ENCODE measurements at regions not wholly inside any gene's neighbourhood (a gene's known extent, or its start where the extent isn't known, plus 50 kb on each side); places are given as distances from the start of the nearest gene placed in this dataset.
"Not testable (repeated sequence)": the region's sequence is repeated elsewhere in the genome, so short reads cannot be mapped to it uniquely, and the experiment has no call there.

DNA sequence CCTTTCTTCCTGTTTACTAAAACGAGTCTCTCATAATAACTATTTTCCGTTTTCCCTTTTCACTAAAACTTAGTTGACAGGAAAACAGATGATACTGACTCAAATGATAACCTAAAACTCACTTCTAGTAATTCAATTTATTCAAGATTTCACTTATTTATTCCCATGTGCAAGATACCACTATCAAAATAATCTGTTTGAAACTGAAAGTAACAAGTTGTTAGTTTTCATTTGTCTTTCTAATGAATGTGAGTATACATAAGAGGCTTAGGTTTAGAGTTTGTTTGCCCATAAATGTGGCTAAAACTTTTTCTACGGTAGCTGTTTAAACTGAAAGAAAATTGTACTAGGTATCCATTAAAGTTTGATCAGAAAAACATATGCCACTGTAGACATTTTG, 314.9 kb upstream of the STEAP1 start:
- WGBS (ENCODE audit: insufficient coverage, low coverage, low lambda C conversion rate, missing lambda C conversion rate), result 31% methylated on average over 3 of the region's 3 CpGs
- no peaks in the 10 kb centered on the region for H3K4me1 ChIP-seq
- H3K36me3 ChIP-seq, result no peaks in the 10 kb centered on the region
- intact Hi-C loops (cut with DNase I), result no loop called here
- no peak overlapping the region for H3K27ac ChIP-seq
- H3K27me3 ChIP-seq, result no peaks in the 10 kb centered on the region
- H3K9me3 ChIP-seq, result no peaks in the 10 kb centered on the region
- TF ChIP-seq, protein P1, sequence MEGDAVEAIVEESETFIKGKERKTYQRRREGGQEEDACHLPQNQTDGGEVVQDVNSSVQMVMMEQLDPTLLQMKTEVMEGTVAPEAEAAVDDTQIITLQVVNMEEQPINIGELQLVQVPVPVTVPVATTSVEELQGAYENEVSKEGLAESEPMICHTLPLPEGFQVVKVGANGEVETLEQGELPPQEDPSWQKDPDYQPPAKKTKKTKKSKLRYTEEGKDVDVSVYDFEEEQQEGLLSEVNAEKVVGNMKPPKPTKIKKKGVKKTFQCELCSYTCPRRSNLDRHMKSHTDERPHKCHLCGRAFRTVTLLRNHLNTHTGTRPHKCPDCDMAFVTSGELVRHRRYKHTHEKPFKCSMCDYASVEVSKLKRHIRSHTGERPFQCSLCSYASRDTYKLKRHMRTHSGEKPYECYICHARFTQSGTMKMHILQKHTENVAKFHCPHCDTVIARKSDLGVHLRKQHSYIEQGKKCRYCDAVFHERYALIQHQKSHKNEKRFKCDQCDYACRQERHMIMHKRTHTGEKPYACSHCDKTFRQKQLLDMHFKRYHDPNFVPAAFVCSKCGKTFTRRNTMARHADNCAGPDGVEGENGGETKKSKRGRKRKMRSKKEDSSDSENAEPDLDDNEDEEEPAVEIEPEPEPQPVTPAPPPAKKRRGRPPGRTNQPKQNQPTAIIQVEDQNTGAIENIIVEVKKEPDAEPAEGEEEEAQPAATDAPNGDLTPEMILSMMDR (IDR thresholded peaks at IDR 0.05), result no peak
- no peak for TF ChIP-seq POLR2A (IDR thresholded peaks at IDR 0.05)
- no peak for ATAC-seq
- DNase-seq, result no peak
- no peak overlapping the region for H3K4me3 ChIP-seq

DNA sequence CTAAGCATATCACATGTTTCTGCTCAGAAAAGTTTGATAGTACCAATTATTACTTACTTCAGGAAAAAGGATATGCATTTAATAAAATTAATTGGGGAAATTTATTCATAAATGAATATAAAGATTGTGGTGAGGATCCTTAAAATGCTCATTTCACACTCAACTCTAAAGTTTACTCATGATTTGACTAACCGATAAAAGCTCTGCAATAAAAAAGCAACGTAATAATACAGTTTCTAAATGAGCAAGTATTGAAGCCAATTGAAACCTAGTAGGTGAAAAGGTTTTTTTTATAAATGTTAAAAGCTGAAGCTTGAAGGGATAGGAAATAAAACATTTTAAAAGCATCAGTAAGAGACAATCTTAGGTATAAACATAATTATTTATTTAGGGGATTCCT, 308.3 kb upstream of the STEAP1 start:
- ATAC-seq (no peak), DNase-seq (no peak)
- H3K27me3 ChIP-seq, result no peaks in the 10 kb centered on the region
- H3K4me1 ChIP-seq, result no peaks in the 10 kb centered on the region
- no peaks in the 10 kb centered on the region for H3K9me3 ChIP-seq
- no peaks in the 10 kb centered on the region for H3K36me3 ChIP-seq
- no peak overlapping the region for H3K27ac ChIP-seq
- no peak overlapping the region for H3K4me3 ChIP-seq
- intact Hi-C loops (cut with DNase I), result no loop called here
- 67% methylated on average over 2 of the region's 2 CpGs for WGBS (ENCODE audit: insufficient coverage, low coverage, low lambda C conversion rate, missing lambda C conversion rate)
- TF ChIP-seq, protein P1 (IDR thresholded peaks at IDR 0.05), result no peak
- TF ChIP-seq POLR2A (IDR thresholded peaks at IDR 0.05), result no peak

DNA sequence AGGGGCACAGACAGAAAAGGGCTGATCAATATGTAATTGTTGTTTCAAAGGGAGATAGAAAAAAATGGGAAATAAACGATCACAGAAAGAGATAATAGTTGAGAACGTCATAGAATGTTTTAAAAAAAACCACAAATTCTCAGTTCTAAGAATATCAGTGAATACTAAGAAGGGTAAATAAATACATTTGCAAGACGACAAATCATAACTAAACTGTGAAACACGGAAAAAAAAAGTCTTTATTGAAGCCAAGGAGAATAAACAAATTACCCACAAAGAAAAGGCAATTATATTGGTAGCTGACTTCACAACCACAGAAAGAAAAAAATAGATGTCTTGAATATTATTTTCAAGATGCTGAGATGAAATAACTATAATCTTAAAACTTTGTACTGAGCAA, 305.2 kb upstream of the STEAP1 start:
- H3K27ac ChIP-seq, result no peak overlapping the region
- H3K4me3 ChIP-seq, result no peak overlapping the region
- 52% methylated on average over 4 of the region's 4 CpGs for WGBS (ENCODE audit: insufficient coverage, low coverage, low lambda C conversion rate, missing lambda C conversion rate)
- TF ChIP-seq POLR2A (IDR thresholded peaks at IDR 0.05), result no peak
- TF ChIP-seq, protein P1 (IDR thresholded peaks at IDR 0.05), result no peak
- intact Hi-C loops (cut with DNase I), result no loop called here
- H3K4me1 ChIP-seq, result no peaks in the 10 kb centered on the region
- no peaks in the 10 kb centered on the region for H3K36me3 ChIP-seq
- ATAC-seq, result no peak
- H3K27me3 ChIP-seq, result no peaks in the 10 kb centered on the region
- H3K9me3 ChIP-seq, result no peaks in the 10 kb centered on the region
- DNase-seq, result no peak

DNA sequence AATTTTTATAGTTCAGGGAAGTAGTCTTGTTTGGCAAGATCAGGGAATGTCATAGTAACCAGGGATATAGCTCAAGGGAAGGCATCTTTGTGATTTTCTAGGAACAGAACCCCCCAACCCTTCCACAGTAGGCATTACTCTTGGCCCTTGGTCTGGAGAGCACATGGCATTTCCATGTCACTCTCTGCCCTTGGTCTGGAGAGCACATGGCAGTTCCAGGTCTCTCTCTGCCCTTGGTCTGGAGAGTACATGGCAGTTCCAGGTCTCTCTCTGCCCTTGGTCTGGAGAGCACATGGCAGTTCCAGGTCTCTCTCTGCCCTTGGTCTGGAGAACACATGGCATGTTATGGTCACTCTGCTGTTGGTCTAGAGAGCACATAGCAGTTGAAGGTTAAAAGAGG, 297.2 kb upstream of the STEAP1 start:
- H3K27me3 ChIP-seq; H3K4me3 ChIP-seq; H3K4me1 ChIP-seq; intact Hi-C loops (cut with DNase I); H3K36me3 ChIP-seq; H3K9me3 ChIP-seq; H3K27ac ChIP-seq; DNase-seq; ATAC-seq: not testable (repeated sequence)

DNA sequence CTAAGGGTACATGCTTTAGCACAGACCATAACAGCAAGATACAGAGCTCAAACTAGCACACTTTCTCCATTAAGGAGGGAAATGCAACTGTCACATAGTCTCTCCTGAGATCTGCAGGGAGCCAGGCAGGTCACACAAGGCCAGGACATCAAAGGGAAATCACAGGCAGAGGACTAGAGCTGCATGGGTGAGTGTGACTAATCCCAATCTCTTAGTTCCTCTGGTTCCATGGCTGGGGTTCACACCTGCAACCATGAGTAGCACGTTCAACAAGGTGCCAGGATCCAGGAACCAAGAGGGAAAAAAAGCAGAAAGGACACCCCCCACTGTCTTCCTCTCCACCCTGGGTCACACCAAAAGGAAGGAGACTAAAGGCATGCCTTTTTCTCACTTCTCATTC, 296.5 kb upstream of the STEAP1 start:
- TF ChIP-seq POLR2A (IDR thresholded peaks at IDR 0.05), result no peak
- TF ChIP-seq, protein P1 (IDR thresholded peaks at IDR 0.05), result no peak
- no peaks in the 10 kb centered on the region for H3K36me3 ChIP-seq
- no peaks in the 10 kb centered on the region for H3K9me3 ChIP-seq
- no peak overlapping the region for H3K27ac ChIP-seq
- ATAC-seq (no peak), DNase-seq (no peak)
- no peaks in the 10 kb centered on the region for H3K4me1 ChIP-seq
- intact Hi-C loops (cut with DNase I), result no loop called here
- H3K27me3 ChIP-seq, result no peaks in the 10 kb centered on the region
- H3K4me3 ChIP-seq, result no peak overlapping the region
- 67% methylated on average over 1 of the region's 1 CpG for WGBS (ENCODE audit: insufficient coverage, low coverage, low lambda C conversion rate, missing lambda C conversion rate)

Measured in right lobe of liver (tissue), 6 donors.